ENCODE measurements at regions not wholly inside any gene's neighbourhood (a gene's known extent, or its start where the extent isn't known, plus 50 kb on each side); places are given as distances from the start of the nearest gene placed in this dataset.

DNA sequence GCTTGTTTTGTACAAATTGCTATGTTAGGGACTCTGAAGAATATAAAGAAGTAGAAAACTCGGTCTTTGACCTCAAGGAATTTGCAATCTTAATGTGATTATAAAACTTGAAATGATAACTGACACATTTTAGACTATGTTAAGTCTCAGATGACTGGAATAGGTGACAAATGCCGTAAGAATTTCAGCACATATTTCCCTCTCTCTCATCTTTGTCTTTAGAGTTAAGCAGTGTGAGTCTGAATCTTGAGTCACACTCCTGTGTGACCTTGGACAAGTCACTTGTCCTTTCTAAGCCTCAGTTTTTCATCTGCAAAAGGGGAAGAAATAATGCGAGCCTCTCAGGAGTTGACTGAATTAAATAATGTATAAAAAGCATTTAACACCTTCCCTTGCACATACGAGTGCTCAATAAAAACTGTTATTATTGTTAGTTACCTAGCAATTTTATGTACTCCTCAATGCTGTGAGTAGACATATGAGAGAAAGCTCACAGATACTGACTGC lies 103.7 kb downstream of the DYRK2 start:
- TF ChIP-seq, protein P1, sequence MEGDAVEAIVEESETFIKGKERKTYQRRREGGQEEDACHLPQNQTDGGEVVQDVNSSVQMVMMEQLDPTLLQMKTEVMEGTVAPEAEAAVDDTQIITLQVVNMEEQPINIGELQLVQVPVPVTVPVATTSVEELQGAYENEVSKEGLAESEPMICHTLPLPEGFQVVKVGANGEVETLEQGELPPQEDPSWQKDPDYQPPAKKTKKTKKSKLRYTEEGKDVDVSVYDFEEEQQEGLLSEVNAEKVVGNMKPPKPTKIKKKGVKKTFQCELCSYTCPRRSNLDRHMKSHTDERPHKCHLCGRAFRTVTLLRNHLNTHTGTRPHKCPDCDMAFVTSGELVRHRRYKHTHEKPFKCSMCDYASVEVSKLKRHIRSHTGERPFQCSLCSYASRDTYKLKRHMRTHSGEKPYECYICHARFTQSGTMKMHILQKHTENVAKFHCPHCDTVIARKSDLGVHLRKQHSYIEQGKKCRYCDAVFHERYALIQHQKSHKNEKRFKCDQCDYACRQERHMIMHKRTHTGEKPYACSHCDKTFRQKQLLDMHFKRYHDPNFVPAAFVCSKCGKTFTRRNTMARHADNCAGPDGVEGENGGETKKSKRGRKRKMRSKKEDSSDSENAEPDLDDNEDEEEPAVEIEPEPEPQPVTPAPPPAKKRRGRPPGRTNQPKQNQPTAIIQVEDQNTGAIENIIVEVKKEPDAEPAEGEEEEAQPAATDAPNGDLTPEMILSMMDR (IDR thresholded peaks at IDR 0.05): no peak
- TF ChIP-seq EP300 (IDR thresholded peaks at IDR 0.05) (no peak), POLR2A (IDR thresholded peaks at IDR 0.05) (no peak)
- H3K9me3 ChIP-seq: no peaks in the 10 kb centered on the region
- H3K27me3 ChIP-seq: no peaks in the 10 kb centered on the region
- 89 to 92% methylated on average over 4 of the region's 4 CpGs for WGBS, 2 donors
- H3K27ac ChIP-seq: no peak overlapping the region
- no peaks in the 10 kb centered on the region for H3K4me1 ChIP-seq
- H3K4me3 ChIP-seq: no peak overlapping the region
- DNase-seq (ENCODE audit: low spot score in 2 of 2): no peak
- H3K36me3 ChIP-seq: no peaks in the 10 kb centered on the region

DNA sequence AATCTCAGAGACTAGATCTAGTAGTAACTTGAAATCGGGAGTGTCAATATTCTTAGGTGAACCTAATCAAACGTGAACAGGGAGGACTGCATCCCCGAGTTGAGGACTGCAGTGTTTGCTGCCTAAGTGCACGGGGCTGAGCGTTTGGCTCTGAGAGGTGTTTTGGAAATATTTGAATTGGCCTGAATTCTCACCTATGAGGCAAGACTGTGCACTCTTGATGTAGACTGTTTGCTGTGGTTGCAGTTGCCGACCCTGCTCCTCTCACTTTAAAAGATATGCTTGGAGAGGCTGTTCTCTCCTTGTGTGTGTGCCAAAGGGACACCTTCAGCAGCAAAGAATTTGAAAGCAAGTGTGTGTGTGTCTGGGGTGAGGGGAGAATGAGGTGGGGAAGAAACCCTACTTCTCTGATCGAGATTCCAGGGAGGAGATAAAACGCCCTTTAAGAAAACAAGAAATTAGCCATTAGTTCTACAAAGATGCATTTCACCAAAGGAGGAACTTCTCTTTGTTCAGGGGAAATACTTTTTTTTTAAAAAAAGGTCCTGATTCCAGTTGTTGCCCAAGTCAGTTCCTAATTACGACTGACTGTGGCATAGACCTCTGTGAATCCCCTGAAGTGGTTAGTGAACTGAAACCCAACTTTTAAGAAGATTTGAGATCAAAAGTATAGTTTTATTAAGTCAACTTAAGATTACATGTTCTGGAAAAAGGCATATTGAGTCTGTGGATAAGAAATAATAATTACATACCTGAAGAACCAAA lies 106.6 kb downstream of the DYRK2 start:
- peak overlapping the region in 1 of 4 donors; percentile 5 for H3K27ac ChIP-seq
- H3K4me1 ChIP-seq: no peaks in the 10 kb centered on the region
- H3K4me3 ChIP-seq: no peak overlapping the region
- no peaks in the 10 kb centered on the region for H3K27me3 ChIP-seq
- WGBS, 2 donors: 59 to 69% methylated on average over 9 of the region's 9 CpGs
- TF ChIP-seq POLR2A (IDR thresholded peaks at IDR 0.05): no peak
- no peak for TF ChIP-seq EP300 (IDR thresholded peaks at IDR 0.05)
- TF ChIP-seq, protein P1 (IDR thresholded peaks at IDR 0.05): no peak
- no peak for DNase-seq (ENCODE audit: low spot score in 2 of 2)
- H3K36me3 ChIP-seq: no peaks in the 10 kb centered on the region
- H3K9me3 ChIP-seq: no peaks in the 10 kb centered on the region

DNA sequence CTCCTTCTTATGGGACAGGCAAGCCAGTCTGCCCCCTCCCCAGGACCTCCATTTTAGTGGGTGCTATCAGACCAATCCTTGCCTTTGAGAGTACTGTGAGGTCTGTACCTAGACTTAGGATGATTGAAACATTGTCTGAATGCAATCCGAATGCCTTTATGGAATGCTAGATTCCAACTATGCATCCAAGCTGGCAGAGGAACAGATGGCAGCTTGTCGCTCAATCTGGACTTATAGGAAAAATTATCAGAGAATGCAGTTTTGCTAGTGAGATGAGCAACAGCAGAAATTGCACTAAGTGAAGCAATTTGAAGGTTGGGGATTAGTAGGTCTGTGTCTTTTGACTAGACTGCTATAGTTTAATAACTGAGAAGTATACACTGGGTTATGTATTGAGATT lies 109.1 kb downstream of the DYRK2 start:
- 91 to 98% methylated on average over 2 of the region's 2 CpGs for WGBS, 2 donors
- TF ChIP-seq, protein P1 (IDR thresholded peaks at IDR 0.05): no peak
- no peak for TF ChIP-seq POLR2A (IDR thresholded peaks at IDR 0.05)
- no peak for TF ChIP-seq EP300 (IDR thresholded peaks at IDR 0.05)
- no peak overlapping the region for H3K4me3 ChIP-seq

DNA sequence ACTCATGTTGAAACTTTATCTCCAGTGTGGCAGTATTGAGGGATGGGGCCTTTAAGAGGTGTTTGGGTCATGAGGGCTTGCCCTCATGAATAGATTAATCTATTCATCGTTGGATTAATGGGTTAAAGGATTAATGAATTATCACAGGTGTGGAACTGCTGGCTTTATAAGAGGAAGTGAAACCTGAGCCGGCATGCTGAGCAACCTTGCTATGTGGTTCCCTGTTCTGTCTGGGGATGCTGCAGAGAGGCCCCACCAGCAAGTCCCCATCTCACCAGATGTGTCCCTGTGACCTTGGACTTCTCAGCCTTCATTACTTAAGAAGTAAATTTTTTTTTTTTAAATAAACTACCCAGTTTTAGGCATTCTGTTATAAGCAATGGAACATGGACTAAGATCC lies 109.6 kb downstream of the DYRK2 start:
- 71 to 81% methylated on average over 2 of the region's 2 CpGs for WGBS, 2 donors
- no peak overlapping the region for H3K4me3 ChIP-seq
- TF ChIP-seq POLR2A (IDR thresholded peaks at IDR 0.05) (no peak), EP300 (IDR thresholded peaks at IDR 0.05) (no peak)
- TF ChIP-seq, protein P1 (IDR thresholded peaks at IDR 0.05): no peak
- H3K36me3 ChIP-seq: no peaks in the 10 kb centered on the region
- no peaks in the 10 kb centered on the region for H3K9me3 ChIP-seq
- no peak overlapping the region for H3K27ac ChIP-seq
- no peak for DNase-seq (ENCODE audit: low spot score in 2 of 2)
- no peaks in the 10 kb centered on the region for H3K4me1 ChIP-seq
- no peaks in the 10 kb centered on the region for H3K27me3 ChIP-seq

More for the DNA sequence above, 109.1 kb downstream of the DYRK2 start:
- DNase-seq (ENCODE audit: low spot score in 2 of 2): no peak
- no peaks in the 10 kb centered on the region for H3K27me3 ChIP-seq
- H3K36me3 ChIP-seq: no peaks in the 10 kb centered on the region
- H3K9me3 ChIP-seq: no peaks in the 10 kb centered on the region
- H3K4me1 ChIP-seq: no peaks in the 10 kb centered on the region
- no peak overlapping the region for H3K27ac ChIP-seq

DNA sequence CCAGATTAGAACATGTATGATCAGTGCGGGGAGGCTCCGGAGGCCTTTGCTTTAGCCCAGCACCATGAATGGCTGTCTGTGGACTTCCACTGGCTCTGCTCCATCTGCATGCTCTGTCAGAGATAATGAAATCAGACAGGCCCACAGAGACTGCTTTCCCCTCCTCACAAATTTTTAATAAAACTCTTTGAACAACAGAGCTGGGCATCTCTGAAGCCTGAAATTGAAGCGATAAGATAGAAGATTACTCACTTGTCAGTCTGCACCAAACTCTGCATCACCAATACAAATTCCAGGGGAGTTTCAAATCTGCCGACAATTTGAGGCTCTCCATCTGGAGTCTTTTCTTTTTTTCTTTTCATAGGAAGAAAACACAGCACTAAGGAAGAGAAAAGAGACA lies 110.0 kb downstream of the DYRK2 start:
- TF ChIP-seq POLR2A (IDR thresholded peaks at IDR 0.05) (no peak), EP300 (IDR thresholded peaks at IDR 0.05) (no peak)
- TF ChIP-seq, protein P1 (IDR thresholded peaks at IDR 0.05): no peak
- no peaks in the 10 kb centered on the region for H3K4me1 ChIP-seq
- no peak overlapping the region for H3K4me3 ChIP-seq
- no peaks in the 10 kb centered on the region for H3K9me3 ChIP-seq
- H3K36me3 ChIP-seq: no peaks in the 10 kb centered on the region
- no peak for DNase-seq (ENCODE audit: low spot score in 2 of 2)
- no peaks in the 10 kb centered on the region for H3K27me3 ChIP-seq
- WGBS, 2 donors: 84 to 97% methylated on average over 4 of the region's 4 CpGs
- no peak overlapping the region for H3K27ac ChIP-seq
